Astrocyte (in vitro differentiated cells and primary cell): ENCODE measurements at regions not wholly inside any gene's neighbourhood (a gene's known extent, or its start where the extent isn't known, plus 50 kb on each side); places are given as distances from the start of the nearest gene placed in this dataset.
A peak's percentile ranks its signal among the peaks of the same experiment; 100 is the strongest.

Experiments used
- DNase-seq: peaks from one replicate; pipeline ENCODE4 v3.0.0-alpha.2; 2010; ENCODE audit warnings: low read depth
- FAIRE-seq: peaks from 2 replicates; lab custom pipeline; 2011; peaks lifted over from hg19 to GRCh38; lab: Jason Lieb, UNC
- H2AFZ ChIP-seq: 2 replicates; pipeline ENCODE4 v1.6.0; 2012; ENCODE audit warnings: low read depth, low read length, inconsistent platforms
- H3K27ac ChIP-seq: 2 replicates; pipeline ENCODE4 v1.5.1; 2011; ENCODE audit warnings: low read depth, low read length, inconsistent platforms
- H3K27me3 ChIP-seq: 2 replicates; pipeline ENCODE4 v1.6.0; 2011; ENCODE audit warnings: low read length, inconsistent platforms; ENCODE audit not compliant: insufficient read depth
- H3K36me3 ChIP-seq: 2 replicates; pipeline ENCODE4 v1.5.1; 2011; ENCODE audit warnings: low read length, inconsistent platforms; ENCODE audit not compliant: insufficient read depth
- H3K4me1 ChIP-seq: 2 replicates; pipeline ENCODE4 v1.5.1; 2011; ENCODE audit warnings: low read length, inconsistent platforms; ENCODE audit not compliant: insufficient read depth
- H3K4me2 ChIP-seq: 2 replicates; pipeline ENCODE4 v1.6.0; 2012; ENCODE audit warnings: low read length, inconsistent platforms
- H3K4me3 ChIP-seq: 2 replicates; pipeline ENCODE4 v1.5.1; 2011; ENCODE audit warnings: low read depth, mild to moderate bottlenecking, low read length, inconsistent platforms; ENCODE audit not compliant: insufficient read depth
- H3K79me2 ChIP-seq: 2 replicates; pipeline ENCODE4 v1.6.0; 2012; ENCODE audit warnings: mild to moderate bottlenecking, low read length, inconsistent platforms; ENCODE audit not compliant: insufficient read depth
- H3K9ac ChIP-seq: 2 replicates; pipeline ENCODE4 v1.6.0; 2012; ENCODE audit warnings: mild to moderate bottlenecking, low read length, inconsistent platforms
- H3K9me3 ChIP-seq: 2 replicates; pipeline ENCODE4 v1.5.1; 2012; ENCODE audit warnings: low read depth, mild to moderate bottlenecking, low read length, inconsistent platforms; ENCODE audit not compliant: insufficient read depth
- H4K20me1 ChIP-seq: 2 replicates; pipeline ENCODE4 v1.6.0; 2012; ENCODE audit warnings: low read length, inconsistent platforms; ENCODE audit not compliant: insufficient read depth
- H3K27ac Mint-ChIP-seq: one replicate; pipeline ENCODE4 v1.8.0; 2021; ENCODE audit warnings: mild to moderate bottlenecking, mixed read lengths; ENCODE audit not compliant: unreplicated experiment
- H3K27me3 Mint-ChIP-seq: one replicate; pipeline ENCODE4 v1.8.0; 2021; ENCODE audit warnings: low read depth, mixed read lengths; ENCODE audit not compliant: unreplicated experiment
- H3K36me3 Mint-ChIP-seq: one replicate; pipeline ENCODE4 v1.8.0; 2021; ENCODE audit warnings: low read depth, mixed read lengths; ENCODE audit not compliant: unreplicated experiment
- H3K4me1 Mint-ChIP-seq: one replicate; pipeline ENCODE4 v1.8.0; 2021; ENCODE audit warnings: low read depth, mixed read lengths; ENCODE audit not compliant: unreplicated experiment
- H3K4me3 Mint-ChIP-seq: one replicate; pipeline ENCODE4 v1.8.0; 2021; ENCODE audit warnings: mild to moderate bottlenecking, moderate library complexity, mixed read lengths; ENCODE audit not compliant: unreplicated experiment
- H3K9me3 Mint-ChIP-seq: one replicate; pipeline ENCODE4 v1.8.0; 2021; ENCODE audit warnings: mild to moderate bottlenecking, mixed read lengths; ENCODE audit not compliant: unreplicated experiment
- EZH2 ChIP-seq: IDR thresholded peaks from 2 replicates; pipeline ENCODE4 v1.6.1; 2012; ENCODE audit warnings: mild to moderate bottlenecking, low read length, inconsistent platforms; ENCODE audit not compliant: insufficient read depth
- TF ChIP-seq, protein P1 (sequence below): IDR thresholded peaks from 2 replicates; pipeline ENCODE4 v1.5.1; 2011; ENCODE audit warnings: low read depth, mild to moderate bottlenecking, inconsistent platforms, low read length, moderate library complexity; ENCODE audit not compliant: insufficient read depth

DNA sequence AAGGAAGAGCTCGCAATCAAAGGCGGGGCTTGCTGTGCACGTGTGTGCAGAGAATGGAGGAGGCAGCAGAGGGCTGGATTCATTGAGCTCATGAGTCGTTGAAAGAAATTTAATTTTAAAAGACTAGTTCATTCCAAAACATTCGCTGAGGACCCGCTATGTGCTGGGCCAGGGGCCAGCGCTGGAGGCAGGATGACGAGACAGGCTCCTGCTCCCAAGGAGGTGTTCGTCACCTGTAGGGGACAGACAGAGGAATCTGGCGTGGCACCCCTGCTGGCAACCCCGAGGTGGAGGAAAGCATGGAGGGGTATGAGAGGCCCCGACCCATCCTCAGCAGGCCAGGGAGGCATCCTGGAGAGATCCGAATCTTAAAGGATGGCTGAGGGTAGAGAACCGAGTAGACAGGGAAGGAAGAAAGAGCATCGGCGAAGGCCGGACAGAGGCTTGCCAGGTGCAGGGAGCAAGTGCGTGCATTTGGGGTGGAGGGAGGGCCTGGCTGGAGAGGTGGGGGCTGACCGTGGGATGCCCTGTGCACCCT lies 96.4 kb downstream of the CPZ start:
- TF ChIP-seq, protein P1, sequence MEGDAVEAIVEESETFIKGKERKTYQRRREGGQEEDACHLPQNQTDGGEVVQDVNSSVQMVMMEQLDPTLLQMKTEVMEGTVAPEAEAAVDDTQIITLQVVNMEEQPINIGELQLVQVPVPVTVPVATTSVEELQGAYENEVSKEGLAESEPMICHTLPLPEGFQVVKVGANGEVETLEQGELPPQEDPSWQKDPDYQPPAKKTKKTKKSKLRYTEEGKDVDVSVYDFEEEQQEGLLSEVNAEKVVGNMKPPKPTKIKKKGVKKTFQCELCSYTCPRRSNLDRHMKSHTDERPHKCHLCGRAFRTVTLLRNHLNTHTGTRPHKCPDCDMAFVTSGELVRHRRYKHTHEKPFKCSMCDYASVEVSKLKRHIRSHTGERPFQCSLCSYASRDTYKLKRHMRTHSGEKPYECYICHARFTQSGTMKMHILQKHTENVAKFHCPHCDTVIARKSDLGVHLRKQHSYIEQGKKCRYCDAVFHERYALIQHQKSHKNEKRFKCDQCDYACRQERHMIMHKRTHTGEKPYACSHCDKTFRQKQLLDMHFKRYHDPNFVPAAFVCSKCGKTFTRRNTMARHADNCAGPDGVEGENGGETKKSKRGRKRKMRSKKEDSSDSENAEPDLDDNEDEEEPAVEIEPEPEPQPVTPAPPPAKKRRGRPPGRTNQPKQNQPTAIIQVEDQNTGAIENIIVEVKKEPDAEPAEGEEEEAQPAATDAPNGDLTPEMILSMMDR = no peak
- no peak for TF ChIP-seq EZH2
- Histone ChIP-seq H3K4me1 (no peaks in the 10 kb centered on the region), H3K36me3 (no peaks in the 10 kb centered on the region), H3K27me3 (no peaks in the 10 kb centered on the region), H3K9ac (no peak overlapping the region), H3K4me3 (no peak overlapping the region), H3K9me3 (no peaks in the 10 kb centered on the region), H3K4me2 (no peak overlapping the region), H3K79me2 (no peaks in the 10 kb centered on the region), H2AFZ (no peak overlapping the region), H4K20me1 (no peaks in the 10 kb centered on the region), H3K27ac (no peak overlapping the region)
- peaks cover 2% of the 10 kb centered on the region for H3K9me3 Mint-ChIP-seq
- FAIRE-seq (no peak), DNase-seq (no peak)
- no peak overlapping the region for H3K4me3 Mint-ChIP-seq
- H3K27ac Mint-ChIP-seq = no peak overlapping the region
- peaks cover 2% of the 10 kb centered on the region for H3K4me1 Mint-ChIP-seq
- no peaks in the 10 kb centered on the region for H3K36me3 Mint-ChIP-seq
- peaks cover 83% of the 10 kb centered on the region for H3K27me3 Mint-ChIP-seq

DNA sequence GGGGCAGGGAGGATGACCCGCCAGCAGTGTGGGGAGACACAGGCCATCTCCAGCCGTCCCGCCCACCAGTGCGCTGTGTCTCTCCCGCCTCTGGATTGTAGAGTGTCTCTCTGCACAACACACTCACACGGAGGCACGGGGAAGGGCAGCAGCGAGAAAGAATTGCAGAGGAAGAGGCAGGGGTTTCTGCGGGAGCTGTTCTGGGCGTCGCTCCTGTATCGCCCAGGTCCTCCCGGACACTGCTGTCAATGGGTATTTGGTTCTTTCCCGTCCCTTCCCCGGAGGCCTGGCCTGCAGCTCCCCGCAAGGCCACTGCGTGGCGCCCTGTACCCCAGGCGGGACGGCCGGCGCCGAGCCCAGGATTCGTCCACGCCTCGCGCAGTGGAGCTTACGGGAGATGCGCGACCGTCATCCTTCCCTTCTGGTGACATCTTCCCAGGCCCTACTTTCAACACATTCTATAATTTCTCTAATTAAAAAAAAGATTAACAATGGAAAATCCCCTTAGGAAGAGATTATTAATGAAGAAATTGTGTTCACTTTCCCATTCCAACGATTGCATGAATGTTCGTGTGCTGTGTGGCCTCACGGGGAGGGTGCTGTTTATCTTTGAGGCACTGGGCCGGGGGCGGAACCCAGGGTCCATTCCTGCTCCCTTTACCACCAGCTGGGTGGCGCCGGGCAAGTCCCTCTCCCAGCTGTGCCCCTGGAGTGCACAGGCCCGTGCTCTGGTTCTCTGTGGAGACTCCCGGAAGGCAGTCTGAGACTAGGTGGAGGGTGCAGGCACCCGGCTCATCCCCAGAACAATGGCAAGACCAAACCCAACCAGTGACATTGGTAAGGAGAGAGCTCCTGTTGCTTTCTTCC lies 95.7 kb downstream of the CPZ start:
- no peaks in the 10 kb centered on the region for H3K79me2 ChIP-seq
- H2AFZ ChIP-seq = no peak overlapping the region
- H3K27me3 ChIP-seq = no peaks in the 10 kb centered on the region
- Mint-ChIP-seq H3K9me3 (no peaks in the 10 kb centered on the region), H3K27ac (peak overlapping the region; percentile 47), H3K36me3 (no peaks in the 10 kb centered on the region), H3K4me1 (peaks cover 2% of the 10 kb centered on the region), H3K27me3 (peaks cover 80% of the 10 kb centered on the region), H3K4me3 (no peak overlapping the region)
- DNase-seq (no peak), FAIRE-seq (no peak)
- H3K9ac ChIP-seq = no peak overlapping the region
- no peaks in the 10 kb centered on the region for H4K20me1 ChIP-seq
- H3K4me2 ChIP-seq = no peak overlapping the region
- no peak overlapping the region for H3K4me3 ChIP-seq
- TF ChIP-seq EZH2 = no peak
- TF ChIP-seq, protein P1 = peak; percentile 39
- H3K27ac ChIP-seq = no peak overlapping the region
- H3K36me3 ChIP-seq = no peaks in the 10 kb centered on the region
- H3K4me1 ChIP-seq = no peaks in the 10 kb centered on the region
- H3K9me3 ChIP-seq = no peaks in the 10 kb centered on the region

DNA sequence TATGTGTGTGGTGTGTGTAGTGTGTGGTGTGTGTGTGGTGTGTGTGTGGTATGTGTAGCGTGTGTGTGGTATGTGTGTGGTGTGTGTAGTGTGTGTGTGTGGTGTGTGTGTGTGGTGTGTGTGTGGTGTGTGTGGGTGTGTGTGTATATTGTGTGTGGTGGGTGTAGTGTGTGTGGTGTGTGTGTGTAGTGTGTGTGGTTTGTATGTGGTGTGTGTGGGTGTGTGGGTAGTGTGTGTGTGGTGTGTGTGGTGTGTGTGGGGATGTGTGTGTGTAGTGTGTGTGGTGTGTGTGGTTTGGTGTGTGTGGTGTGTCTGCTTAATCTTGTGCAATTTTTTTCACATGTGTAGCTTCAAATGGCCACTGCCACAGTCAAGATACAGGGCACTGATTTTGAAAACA lies 94.5 kb downstream of the CPZ start:
- Histone ChIP-seq H3K27me3 (no peaks in the 10 kb centered on the region), H3K4me2 (no peak overlapping the region), H3K4me1 (no peaks in the 10 kb centered on the region), H4K20me1 (no peaks in the 10 kb centered on the region), H3K27ac (no peak overlapping the region), H2AFZ (no peak overlapping the region), H3K9ac (no peak overlapping the region), H3K4me3 (no peak overlapping the region), H3K36me3 (no peaks in the 10 kb centered on the region), H3K79me2 (no peaks in the 10 kb centered on the region), H3K9me3 (no peaks in the 10 kb centered on the region)
- Mint-ChIP-seq H3K36me3 (no peaks in the 10 kb centered on the region), H3K4me1 (peaks cover 2% of the 10 kb centered on the region), H3K27ac (no peak overlapping the region), H3K9me3 (no peaks in the 10 kb centered on the region), H3K4me3 (no peak overlapping the region), H3K27me3 (peaks cover 86% of the 10 kb centered on the region)
- FAIRE-seq (peak; percentile 83), DNase-seq (no peak)
- TF ChIP-seq, protein P1 = no peak
- no peak for TF ChIP-seq EZH2
